HUES64 (cell line): ENCODE measurements at regions not wholly inside any gene's neighbourhood (a gene's known extent, or its start where the extent isn't known, plus 50 kb on each side); places are given as distances from the start of the nearest gene placed in this dataset.

ENCODE experiments used
- H3K27ac ChIP-seq: 2 replicates; pipeline ENCODE4 v1.7.0; 2013; ENCODE audit warnings: low read depth, low read length, inconsistent platforms
- H3K27me3 ChIP-seq: 2 replicates; pipeline ENCODE4 v1.6.1; 2013; ENCODE audit warnings: mild to moderate bottlenecking, low read length; ENCODE audit not compliant: insufficient read depth
- H3K36me3 ChIP-seq: 2 replicates; pipeline ENCODE4 v1.6.1; 2013; ENCODE audit warnings: mild to moderate bottlenecking, low read length; ENCODE audit not compliant: insufficient read depth
- H3K4me1 ChIP-seq: 2 replicates; pipeline ENCODE4 v1.6.1; 2013; ENCODE audit warnings: mild to moderate bottlenecking, low read length, moderate library complexity; ENCODE audit not compliant: insufficient read depth
- H3K4me3 ChIP-seq: 2 replicates; pipeline ENCODE4 v1.5.1; 2013; ENCODE audit warnings: mild to moderate bottlenecking, low read length, moderate library complexity
- H3K9ac ChIP-seq: 2 replicates; pipeline ENCODE4 v1.6.1; 2013; ENCODE audit warnings: mild to moderate bottlenecking, low read depth, low read length
- H3K9me3 ChIP-seq: 2 replicates; pipeline ENCODE4 v1.6.1; 2013; ENCODE audit warnings: low read depth, low read length; ENCODE audit not compliant: insufficient read depth
- whole genome bisulfite sequencing: fragments of 150-250, 120-280 bp; methylation state at CpG from one replicate; pipeline ENCODE4 v1.1.7; 2013; ENCODE audit warnings: missing lambda C conversion rate; 5-methylcytosine and 5-hydroxymethylcytosine counted together

- Histone ChIP-seq H3K9me3 (0 out of 2 replicates have a peak, but pooled peaks cover 8% of the 10 kb centered on the region), H3K4me3 (no peak overlapping the region), H3K27ac (no peak overlapping the region), H3K9ac (no peak overlapping the region; the same call in 1 of the 2 replicates), H3K36me3 (no peaks in the 10 kb centered on the region), H3K4me1 (peaks cover 8% of the 10 kb centered on the region; the same call in 1 of the 2 replicates), H3K27me3 (no peaks in the 10 kb centered on the region)
- WGBS: 74% methylated on average over 5 of the region's 5 CpGs
These were observed 548.5 kb upstream of the NEGR1 start for GRCh38 chr1:72830606-72831390.

- H3K27ac ChIP-seq: no peak overlapping the region
- H3K9ac ChIP-seq: no peak overlapping the region
- H3K27me3 ChIP-seq: no peaks in the 10 kb centered on the region
- peaks cover 7% of the 10 kb centered on the region for H3K9me3 ChIP-seq
- H3K36me3 ChIP-seq: no peaks in the 10 kb centered on the region
- peaks cover 8% of the 10 kb centered on the region; the same call in 1 of the 2 replicates for H3K4me1 ChIP-seq
- no peak overlapping the region for H3K4me3 ChIP-seq
These were observed 544.9 kb upstream of the NEGR1 start for GRCh38 chr1:72827278-72827677.

- no peak overlapping the region for H3K9ac ChIP-seq
These were observed 522.2 kb upstream of the NEGR1 start for GRCh38 chr1:72804541-72804940.

GRCh38 chr1:72781038-72781437 is 498.7 kb upstream of the NEGR1 start:
- H3K27ac ChIP-seq: no peak overlapping the region
- no peak overlapping the region for H3K4me3 ChIP-seq
- 86% methylated on average over 1 of the region's 1 CpG for WGBS
- 0 out of 2 replicates have a peak, but pooled peaks cover 3% of the 10 kb centered on the region for H3K4me1 ChIP-seq
- H3K27me3 ChIP-seq: no peaks in the 10 kb centered on the region
- H3K9me3 ChIP-seq: no peaks in the 10 kb centered on the region
- no peaks in the 10 kb centered on the region for H3K36me3 ChIP-seq
- no peak overlapping the region for H3K9ac ChIP-seq

More at GRCh38 chr1:72804541-72804940, 522.2 kb upstream of the NEGR1 start:
- Histone ChIP-seq H3K36me3 (no peaks in the 10 kb centered on the region), H3K27me3 (no peaks in the 10 kb centered on the region), H3K4me1 (no peaks in the 10 kb centered on the region), H3K4me3 (no peak overlapping the region), H3K27ac (no peak overlapping the region), H3K9me3 (no peaks in the 10 kb centered on the region)

- no peaks in the 10 kb centered on the region for H3K27me3 ChIP-seq
- H3K36me3 ChIP-seq: no peaks in the 10 kb centered on the region
- H3K9ac ChIP-seq: no peak overlapping the region
- 100% methylated on average over 1 of the region's 1 CpG for WGBS
- H3K9me3 ChIP-seq: no peaks in the 10 kb centered on the region
- H3K4me3 ChIP-seq: no peak overlapping the region
- H3K27ac ChIP-seq: no peak overlapping the region
- H3K4me1 ChIP-seq: 0 out of 2 replicates have a peak, but pooled peaks cover 3% of the 10 kb centered on the region
These were observed 497.9 kb upstream of the NEGR1 start for GRCh38 chr1:72780212-72780611.

- H3K9me3 ChIP-seq: no peaks in the 10 kb centered on the region
- no peak overlapping the region for H3K27ac ChIP-seq
- H3K4me1 ChIP-seq: 0 out of 2 replicates have a peak, but pooled peaks cover 3% of the 10 kb centered on the region
- no peak overlapping the region for H3K4me3 ChIP-seq
- H3K36me3 ChIP-seq: no peaks in the 10 kb centered on the region
- no peak overlapping the region for H3K9ac ChIP-seq
- H3K27me3 ChIP-seq: no peaks in the 10 kb centered on the region
These were observed 495.6 kb upstream of the NEGR1 start for GRCh38 chr1:72777918-72778317.

- Histone ChIP-seq H3K4me1 (no peaks in the 10 kb centered on the region), H3K4me3 (no peak overlapping the region), H3K27me3 (no peaks in the 10 kb centered on the region), H3K9ac (no peak overlapping the region), H3K36me3 (no peaks in the 10 kb centered on the region), H3K9me3 (no peaks in the 10 kb centered on the region), H3K27ac (no peak overlapping the region)
- 94% methylated on average over 2 of the region's 2 CpGs for WGBS
These were observed 481.1 kb upstream of the NEGR1 start for GRCh38 chr1:72763481-72763880.

GRCh38 chr1:72759486-72759885 is 477.1 kb upstream of the NEGR1 start:
- H3K27ac ChIP-seq: no peak overlapping the region
- no peaks in the 10 kb centered on the region for H3K4me1 ChIP-seq
- WGBS: 89% methylated on average over 1 of the region's 3 CpGs
- H3K9me3 ChIP-seq: no peaks in the 10 kb centered on the region
- no peaks in the 10 kb centered on the region for H3K27me3 ChIP-seq
- no peak overlapping the region for H3K9ac ChIP-seq
- no peak overlapping the region for H3K4me3 ChIP-seq
- no peaks in the 10 kb centered on the region for H3K36me3 ChIP-seq

- no peaks in the 10 kb centered on the region for H3K4me1 ChIP-seq
- no peak overlapping the region for H3K4me3 ChIP-seq
- no peak overlapping the region for H3K27ac ChIP-seq
- 100% methylated on average over 2 of the region's 2 CpGs for WGBS
- no peaks in the 10 kb centered on the region for H3K27me3 ChIP-seq
- H3K36me3 ChIP-seq: no peaks in the 10 kb centered on the region
- H3K9ac ChIP-seq: no peak overlapping the region
- H3K9me3 ChIP-seq: no peaks in the 10 kb centered on the region
These were observed 475.5 kb upstream of the NEGR1 start for GRCh38 chr1:72757843-72758242.

- WGBS: 89% methylated on average over 2 of the region's 2 CpGs
- Histone ChIP-seq H3K27me3 (no peaks in the 10 kb centered on the region), H3K36me3 (no peaks in the 10 kb centered on the region), H3K4me1 (no peaks in the 10 kb centered on the region), H3K4me3 (no peak overlapping the region), H3K27ac (no peak overlapping the region), H3K9me3 (no peaks in the 10 kb centered on the region), H3K9ac (no peak overlapping the region)
These were observed 463.1 kb upstream of the NEGR1 start for GRCh38 chr1:72745413-72745812.

- Histone ChIP-seq H3K27me3 (no peaks in the 10 kb centered on the region), H3K9me3 (0 out of 2 replicates have a peak, but pooled peaks cover 2% of the 10 kb centered on the region), H3K36me3 (no peaks in the 10 kb centered on the region), H3K4me3 (no peak overlapping the region), H3K4me1 (no peaks in the 10 kb centered on the region), H3K27ac (no peak overlapping the region), H3K9ac (no peak overlapping the region)
- WGBS: 100% methylated on average over 1 of the region's 1 CpG
These were observed 452.1 kb upstream of the NEGR1 start for GRCh38 chr1:72734415-72734814.
